ENCODE measurements at regions not wholly inside any gene's neighbourhood (a gene's known extent, or its start where the extent isn't known, plus 50 kb on each side); places are given as distances from the start of the nearest gene placed in this dataset.

DNA sequence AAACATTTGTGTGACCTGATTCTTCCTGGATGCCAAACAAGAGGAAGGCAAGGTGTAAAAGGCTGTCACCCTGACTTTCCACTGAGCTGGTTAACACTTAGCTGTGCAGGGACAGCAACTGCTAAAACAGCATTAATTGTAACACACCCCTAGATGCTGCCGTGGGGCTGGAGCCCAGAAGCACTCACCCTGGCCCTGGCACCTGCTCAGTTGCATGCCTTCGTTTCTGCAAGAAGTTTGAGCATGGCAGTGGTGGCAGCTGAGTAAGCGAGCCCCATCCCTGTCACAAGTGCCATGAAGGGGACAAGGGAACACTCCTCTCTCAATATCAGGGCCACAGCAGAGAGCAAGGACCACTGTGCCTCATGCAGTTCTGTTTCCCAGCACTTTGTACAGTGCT, 330.2 kb downstream of the TMEM114 start:
- DNase-seq, result no peak

DNA sequence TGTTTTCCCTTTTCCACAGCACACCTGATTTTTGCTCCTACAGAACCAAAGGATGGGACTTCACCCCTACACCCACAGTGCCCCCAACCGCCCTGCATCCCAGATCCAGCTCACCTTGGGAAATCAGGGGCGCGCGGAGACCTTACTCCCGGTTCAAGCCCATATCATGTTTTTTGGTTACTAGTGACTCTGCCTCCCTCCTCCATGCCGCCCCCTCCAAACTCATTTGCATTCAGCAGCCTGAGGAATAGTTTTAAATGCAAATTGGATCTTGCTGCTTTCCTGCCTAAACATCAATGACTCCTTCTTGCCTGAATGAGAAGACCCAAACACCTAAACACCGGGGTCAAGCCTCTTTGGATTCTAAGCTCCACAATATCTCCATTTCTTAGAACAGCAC, 331.8 kb downstream of the TMEM114 start:
- no peak for DNase-seq

DNA sequence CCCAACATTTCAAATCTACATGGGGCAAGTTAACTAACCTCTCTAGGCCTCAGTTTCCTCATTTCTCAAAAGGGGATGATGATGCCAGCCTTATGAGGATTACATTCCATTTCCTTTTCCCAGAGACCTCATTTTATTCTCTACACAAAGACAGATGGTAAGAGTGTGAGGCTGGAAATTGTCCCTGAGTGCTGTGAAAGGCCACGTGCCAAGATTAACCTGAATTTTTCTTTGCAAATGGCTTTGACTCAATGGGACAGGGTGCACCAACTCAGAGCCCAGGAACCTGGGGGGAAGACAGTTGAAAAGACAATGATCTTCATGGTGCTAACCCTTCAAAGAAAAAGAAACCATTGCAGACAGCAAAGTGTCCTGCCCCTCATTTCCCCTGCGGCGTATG, 332.8 kb downstream of the TMEM114 start:
- DNase-seq, result no peak

DNA sequence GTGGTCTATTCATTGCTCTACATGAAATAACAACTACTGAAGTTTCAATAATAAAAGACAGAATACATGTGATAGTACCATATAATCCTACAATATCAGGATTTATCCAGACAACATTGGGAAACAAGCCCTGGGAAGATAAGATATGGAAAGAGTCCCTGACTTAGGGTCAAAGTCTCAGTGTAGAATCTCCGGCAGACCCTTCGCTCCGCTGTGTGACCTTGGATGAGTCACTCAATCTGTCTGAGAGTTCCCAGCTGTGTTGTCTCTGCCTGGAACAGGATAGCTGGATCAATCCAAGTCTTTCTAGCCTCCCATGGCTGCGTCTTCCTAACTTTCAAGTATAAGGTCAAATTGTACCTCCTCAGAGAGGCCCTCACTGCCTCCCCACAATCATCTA, 335.9 kb downstream of the TMEM114 start:
- DNase-seq, result no peak

DNA sequence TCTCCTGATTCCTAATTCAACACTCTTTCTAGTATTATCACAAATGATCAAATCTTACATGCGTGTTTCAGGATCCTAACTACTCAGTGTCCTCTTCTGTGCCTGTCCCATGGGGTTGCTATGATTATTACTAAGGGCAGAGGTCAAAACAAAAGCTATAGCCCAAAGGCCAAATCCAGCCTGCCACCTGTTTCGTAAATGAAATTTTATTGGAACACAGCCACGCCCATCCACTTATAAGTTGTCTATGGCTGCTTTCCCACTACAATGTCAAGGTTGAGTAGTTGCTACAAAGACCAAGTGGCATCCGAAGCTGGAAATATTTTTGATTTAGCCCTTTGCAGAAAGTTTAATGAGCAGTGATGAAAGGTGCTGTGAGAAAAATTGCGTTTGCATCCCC, 336.6 kb downstream of the TMEM114 start:
- DNase-seq, result no peak

DNA sequence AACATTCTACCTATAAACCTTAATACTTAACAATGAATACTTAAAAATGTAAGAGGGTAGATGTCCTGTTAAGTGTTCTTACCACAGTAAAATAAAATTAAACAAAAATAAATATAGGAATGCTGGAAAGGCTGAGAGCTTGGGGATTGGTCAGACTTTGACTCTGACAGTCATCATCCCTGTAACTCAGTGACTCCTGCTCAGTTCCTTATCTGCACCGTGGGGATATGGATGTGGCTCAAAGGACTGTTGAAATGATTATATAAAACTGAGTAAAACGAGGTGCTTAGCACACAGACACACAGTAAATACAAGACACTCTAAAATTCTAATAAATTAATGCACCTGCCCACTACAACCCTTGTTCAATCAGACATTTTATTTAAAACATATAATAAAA, 338.6 kb downstream of the TMEM114 start:
- no peak for DNase-seq

DNA sequence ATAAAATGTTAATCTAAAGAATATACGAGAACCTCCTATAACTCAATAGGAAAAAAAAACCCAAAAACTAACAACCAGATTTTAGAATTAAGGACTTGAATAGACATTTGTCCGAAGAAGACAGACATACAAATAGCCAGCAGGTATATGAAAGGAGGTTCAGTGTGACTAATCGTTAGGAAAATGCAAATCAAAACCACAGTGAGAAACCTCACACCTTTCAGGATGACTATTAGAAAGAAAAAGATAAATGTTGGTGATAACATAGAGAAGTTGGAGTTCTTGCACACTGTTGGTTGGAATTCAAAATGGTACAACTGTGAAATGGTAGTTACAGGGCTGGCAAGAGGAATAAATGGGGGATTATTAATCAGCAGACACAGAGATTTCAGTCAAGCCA, 339.0 kb downstream of the TMEM114 start:
- no peak for DNase-seq

DNA sequence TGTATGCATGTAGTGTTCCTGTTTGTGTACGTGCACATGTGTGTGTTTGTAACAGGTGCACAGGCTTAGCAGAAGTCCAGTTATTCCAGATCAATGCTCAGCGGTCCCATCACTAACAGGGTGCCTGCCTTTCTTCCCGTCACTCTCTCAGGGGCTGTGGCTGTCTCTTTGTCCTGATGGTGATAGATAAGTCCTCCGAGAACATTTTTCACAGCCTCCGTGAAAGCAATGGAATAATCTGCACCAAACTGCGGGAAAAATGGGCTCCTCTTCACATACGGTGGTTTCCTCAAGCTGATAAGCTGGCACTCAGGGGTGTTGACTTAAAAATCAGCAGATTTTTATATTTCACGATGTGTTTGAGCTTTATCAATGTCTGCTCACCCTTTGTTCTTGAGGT, 342.3 kb downstream of the TMEM114 start:
- DNase-seq, result no peak

DNA sequence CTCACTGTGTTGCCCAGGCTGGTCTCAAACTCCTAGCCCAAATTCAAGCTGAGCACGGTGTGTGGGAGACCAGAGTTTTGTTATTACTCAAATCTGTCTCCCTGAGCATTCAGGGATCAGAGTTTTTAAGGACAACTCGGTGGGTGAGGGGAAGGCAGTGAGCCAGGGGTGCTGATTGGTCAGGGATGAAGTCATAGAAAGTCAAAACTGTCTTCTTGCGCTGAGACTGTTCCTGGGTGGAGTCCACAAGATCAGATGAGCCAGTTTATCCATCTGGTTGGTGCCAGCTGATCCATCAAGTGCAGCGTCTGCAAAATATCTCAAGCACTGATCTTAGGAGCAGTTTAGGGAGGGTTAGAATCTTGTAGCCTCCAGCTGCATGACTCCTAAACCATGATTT, 346.3 kb downstream of the TMEM114 start:
- no peak for DNase-seq

DNA sequence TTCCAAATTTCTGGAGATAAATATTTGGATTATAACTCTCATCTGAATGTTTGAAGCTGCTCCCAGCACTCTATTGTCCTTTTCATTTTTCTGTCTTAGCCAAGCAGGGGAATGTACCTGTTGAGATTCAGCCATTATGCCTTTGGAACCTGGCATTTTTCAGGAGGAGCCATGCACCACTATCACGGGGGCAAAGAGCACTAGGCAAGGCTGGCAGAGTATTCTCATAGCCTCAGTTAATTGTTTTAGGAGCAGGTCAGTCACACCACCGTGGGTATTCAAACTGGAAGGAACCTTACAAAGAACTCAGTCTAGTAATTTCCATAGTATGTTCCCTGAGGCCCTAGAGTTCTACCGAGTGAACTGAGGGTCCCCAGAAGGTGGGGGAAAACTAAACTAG, 348.9 kb downstream of the TMEM114 start:
- no peak for DNase-seq

DNA sequence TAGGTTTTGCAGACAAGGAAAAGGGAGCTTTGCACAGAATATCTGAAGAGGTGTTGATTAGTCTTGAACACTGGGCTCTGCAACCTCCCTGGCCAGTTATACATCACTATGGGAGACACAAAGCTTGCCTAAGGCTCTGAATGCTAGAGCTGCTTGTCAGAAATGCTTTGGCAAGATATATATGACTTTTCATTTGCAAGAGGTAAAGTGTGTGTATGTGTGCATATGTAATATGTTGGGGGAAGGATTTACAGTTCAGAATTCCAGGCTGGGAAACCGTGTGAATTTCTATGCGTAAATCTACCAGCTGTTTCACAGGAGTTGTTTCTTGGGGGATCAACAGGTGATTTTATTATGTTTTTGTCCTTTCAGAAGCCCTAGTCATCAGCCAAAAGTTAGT, 350.9 kb downstream of the TMEM114 start:
- DNase-seq, result no peak

DNA sequence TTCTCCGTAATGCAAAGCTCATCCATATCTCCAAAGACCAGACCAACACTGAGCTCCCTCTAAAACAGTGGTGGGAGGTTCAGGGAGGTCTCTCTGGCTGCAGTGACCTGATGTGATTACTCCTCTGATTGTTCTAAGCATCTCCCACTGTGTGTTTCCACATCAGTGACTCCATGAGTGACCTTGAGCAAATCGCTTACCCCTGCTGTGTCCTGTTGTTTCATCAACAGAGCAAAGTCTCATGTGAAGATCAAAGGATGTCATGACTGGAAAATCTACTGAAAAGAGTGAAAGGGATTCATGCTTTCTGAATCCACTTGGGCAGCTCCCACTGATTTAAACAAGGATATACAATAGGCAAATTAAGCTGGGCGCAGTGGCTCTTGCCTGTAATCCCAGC, 352.9 kb downstream of the TMEM114 start:
- no peak for DNase-seq

DNA sequence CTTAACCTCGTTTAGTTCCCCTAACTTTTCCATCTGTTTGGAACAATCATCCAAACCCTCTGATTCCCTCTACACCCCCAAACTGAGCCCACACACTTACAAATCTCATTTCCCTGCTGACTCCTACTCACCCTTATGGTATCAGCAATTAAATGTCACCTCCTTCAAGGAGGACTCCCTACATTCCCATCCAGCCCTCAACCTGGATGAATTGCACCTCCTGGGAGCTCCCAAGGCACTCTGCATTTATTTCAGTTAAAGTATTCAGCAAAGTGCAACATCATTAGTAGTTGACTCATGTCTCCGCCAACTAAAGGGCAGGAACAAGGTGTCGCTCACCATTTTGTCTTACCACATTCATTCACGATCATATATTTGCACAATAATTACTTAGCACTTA, 353.5 kb downstream of the TMEM114 start:
- no peak for DNase-seq

DNA sequence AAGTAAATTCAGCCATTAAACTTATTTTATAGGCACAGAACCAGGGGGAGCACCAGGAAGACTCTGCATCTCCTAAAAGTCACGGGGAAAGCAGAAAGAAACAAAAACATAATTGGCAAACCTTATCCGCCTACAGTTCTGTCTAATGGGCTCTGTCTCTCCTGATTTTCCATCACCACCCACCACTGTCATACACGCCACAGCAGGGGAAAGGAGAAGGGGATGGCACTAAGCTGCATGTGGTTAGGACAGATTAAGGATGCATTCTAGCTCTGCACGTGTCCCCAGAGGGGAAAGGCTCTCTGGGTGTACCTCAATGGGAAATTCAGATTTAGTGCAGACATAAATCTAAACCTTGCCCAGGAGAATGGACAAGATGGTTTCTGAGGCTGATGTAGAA, 359.8 kb downstream of the TMEM114 start:
- no peak for DNase-seq

DNA sequence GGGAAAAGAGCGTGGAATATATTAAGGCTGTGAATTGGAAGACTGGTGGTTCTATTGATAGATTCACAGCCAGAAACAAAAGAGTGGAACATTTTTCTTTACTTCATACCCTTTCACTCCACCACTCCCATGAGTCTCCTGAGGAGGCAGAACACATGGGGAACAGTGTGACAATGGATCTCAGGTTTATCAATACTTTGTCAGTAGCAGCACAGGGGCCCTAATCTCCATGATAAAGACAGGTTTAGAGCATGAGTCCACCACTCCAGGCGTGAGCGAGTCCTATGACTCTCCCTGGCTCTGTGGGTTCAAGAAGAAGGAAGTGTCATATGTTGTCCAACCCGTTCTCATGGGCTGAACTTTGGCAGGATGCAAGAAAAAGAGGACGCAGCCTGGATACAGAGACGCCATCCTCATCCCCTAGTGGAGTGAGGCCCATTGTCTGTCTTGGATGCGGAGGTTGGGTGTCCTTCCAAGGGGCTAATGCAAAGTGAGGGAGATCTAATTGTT, 361.2 kb downstream of the TMEM114 start:
- no peak for DNase-seq

DNA sequence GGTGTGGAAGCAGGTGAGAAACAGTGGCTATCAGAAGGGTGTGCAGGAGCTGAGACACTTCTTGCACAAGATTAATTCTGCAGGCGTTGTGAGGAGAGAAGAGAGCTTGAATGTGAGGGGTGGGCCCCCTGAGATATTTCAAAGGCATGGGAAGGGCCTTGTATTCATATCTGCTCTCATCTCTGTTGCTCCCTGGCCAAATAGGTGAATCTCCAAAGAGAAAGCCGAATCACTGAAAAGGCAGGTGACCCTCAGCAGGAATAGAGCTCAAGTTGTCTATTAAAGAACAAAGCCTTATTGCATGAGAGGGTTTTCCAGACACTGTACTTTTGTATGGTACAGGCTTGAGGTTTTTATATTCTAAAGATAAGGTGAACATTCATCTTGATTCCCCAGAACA, 373.1 kb downstream of the TMEM114 start:
- DNase-seq, result no peak

DNA sequence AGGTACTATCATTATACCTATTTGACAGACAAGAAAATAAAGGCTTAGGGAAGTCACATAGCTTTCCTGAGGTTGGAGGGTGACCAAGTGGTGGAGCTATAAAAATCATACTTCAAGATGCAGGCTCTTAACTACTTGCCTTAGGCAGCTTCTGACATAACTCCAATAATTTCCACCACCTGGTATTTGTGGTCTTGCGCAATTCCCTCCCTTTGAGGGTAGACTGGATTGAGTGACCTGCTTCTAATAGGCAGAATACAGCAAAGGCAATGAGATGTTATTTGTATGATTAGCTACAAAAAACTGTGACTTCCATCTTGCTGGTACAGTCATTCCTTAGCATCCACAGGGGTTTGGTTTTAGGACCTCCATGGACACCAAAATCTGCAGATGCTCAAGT, 385.5 kb downstream of the TMEM114 start:
- no peak for DNase-seq

DNA sequence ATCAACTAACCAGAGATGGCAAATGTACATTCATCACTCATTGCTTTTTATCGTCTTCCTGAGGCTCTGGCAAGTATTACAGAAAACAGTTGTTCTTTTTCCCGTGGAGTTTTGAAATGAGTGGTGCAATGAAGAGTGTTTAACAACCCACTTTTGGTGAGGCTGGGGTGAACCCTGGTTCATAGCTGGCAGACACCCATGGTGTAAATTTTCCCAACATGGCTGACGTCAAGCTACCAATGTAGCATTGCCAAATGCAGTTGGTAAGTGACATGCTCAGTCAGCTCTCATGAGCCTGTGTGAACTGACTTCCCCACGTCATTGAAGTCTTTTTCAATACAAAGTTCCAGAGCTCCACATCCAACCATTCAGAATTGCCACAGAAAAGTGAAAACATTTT, 386.2 kb downstream of the TMEM114 start:
- no peak for DNase-seq

DNA sequence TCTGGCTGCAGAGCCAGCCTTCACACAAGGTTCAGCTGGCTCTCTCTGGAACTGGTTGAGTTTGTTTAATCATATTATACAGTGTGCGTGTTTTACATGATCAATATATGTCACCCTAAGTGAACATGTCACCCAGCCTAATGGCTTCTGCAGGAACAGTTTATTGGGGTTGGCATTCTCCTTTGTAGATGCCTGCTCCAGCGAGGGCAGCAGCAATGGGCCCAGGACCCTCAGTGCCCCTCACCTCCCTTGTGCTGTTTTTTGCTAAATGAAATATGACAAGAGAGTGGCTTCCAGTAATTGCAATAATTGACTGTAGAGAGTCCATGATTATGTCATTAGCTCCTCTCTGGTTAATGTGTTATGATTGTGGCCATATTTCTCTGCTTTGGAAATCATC, 387.2 kb downstream of the TMEM114 start:
- DNase-seq, result no peak

DNA sequence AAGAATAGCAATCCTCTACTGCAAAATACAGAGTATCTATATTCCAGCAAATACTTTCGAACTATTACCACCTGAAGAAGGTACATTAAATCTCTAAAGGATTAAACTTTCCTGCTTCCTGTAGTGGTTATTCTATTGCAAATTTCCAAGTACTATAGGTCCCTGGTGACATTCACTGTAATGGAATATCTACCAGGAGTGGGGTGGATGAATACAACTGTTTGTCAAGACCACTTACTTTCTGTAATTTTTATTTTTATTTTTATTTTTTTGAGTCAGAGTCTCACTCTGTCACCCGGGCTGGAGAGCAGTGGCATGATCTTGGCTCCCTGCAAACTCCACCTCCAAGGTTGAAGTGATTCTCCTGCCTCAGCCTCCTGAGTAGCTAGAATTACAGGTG, 389.5 kb downstream of the TMEM114 start:
- DNase-seq, result no peak

DNA sequence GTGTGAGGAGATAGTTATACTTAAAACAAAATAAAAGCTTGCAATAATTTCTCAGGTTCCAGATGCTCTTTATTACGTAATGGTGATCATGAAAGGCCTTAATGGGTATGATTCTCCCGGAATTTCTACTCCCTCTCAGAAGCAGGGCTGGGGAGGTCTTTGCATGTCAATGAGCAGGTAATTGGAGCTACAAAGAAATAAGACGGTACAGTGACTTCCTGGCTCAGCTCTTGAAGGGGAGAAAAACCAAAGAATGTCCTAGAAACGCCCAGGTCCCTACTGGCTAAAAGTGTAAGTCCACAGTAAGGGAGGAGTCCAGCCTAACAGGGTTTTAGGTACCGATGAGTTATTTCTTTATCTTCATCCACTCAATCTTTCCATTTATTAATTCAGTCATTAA, 390.9 kb downstream of the TMEM114 start:
- no peak for DNase-seq

DNA sequence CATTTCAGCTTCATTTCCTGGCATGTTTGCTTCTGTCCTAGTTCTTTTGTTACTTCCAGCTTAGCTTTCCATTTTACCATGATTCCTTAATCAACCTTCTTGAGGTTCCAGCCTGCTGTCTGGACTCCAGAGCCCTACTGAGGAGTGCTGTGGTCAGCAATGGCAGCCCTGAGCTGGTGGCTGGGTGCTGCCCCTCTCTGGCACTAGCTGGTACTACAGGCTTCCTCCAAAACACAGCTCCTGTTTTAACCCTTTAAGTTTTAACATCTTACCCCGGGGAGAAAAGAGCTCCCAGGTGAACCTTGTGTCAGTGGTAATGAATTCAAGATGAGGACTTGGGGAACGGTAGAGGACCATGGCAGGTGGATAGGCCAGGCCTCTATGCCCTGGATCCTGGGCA, 395.5 kb downstream of the TMEM114 start:
- DNase-seq, result no peak

DNA sequence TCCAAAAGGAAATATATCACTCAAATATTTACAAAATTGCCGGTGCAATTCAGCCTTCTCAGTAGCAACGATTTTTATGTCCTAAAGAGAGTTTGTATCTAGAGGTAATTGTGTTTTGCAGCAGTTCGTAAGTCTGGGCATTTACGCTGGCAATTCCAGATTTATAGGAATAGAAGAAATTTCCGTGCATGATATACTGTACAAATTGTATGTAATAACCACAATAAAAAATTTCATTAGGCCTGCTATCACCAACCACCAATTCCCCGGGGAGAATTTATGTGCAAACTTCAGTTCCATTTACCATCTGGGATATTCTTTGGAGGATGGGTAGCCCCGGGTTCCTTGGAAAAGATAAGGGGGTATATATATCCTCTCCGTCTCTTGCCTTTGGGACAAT, 401.5 kb downstream of the TMEM114 start:
- no peak for DNase-seq

DNA sequence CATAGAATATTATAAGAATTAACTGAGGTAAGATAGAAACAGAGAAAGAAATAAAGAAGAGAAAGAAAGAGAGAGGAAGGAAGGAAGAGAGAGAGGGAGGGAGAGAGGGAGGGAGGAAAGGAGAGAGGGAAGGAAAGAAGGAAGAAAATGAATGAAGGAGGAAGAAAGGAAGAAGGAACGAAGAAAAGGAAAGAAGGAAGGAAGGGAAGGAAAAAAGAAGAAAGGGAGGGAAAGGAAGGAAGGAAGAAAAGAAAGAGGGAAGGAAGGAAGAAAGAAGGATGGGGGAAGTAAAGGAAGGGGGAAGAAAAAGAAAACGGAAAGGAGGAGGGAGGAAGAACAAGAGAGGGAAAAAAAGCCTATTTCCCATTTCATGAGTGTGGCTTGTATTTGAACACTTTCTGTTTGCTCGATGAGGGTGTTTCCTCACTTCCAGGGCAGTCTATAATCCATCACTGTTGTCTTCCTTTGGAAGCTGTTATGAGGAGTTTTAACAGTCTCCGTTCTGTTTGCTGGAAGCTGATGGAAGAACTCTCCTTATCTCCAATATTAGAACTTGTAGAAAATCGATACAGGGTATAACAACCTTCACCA, 402.4 kb downstream of the TMEM114 start:
- DNase-seq, result no peak

DNA sequence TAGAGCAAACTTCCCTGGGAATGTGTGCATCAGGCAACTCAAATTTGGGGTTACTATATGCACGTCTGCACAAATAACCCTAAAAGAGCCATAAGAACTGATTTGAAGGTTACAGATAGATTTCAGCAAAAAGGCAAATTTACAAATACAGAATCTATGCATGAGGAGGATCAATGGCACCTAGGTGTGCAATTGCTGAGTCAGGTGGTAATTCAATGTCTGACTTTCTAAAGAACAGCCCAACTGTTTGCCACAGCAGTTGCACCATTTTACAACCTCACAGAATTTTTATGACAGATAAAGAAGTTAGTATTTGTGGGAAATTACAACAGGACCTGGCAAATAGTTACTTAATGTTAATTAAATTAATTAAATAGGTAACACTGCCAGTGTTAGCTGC, 405.5 kb downstream of the TMEM114 start:
- no peak for DNase-seq
